ENCODE measurements at regions not wholly inside any gene's neighbourhood (a gene's known extent, or its start where the extent isn't known, plus 50 kb on each side); places are given as distances from the start of the nearest gene placed in this dataset.

GRCh38 chr10:29773675-29774091 is 138.9 kb upstream of the SVIL start:
- TF ChIP-seq CTCF (conservative IDR thresholded peaks at IDR 0.05 in 1 of 2, IDR thresholded peaks at IDR 0.05 in 1 of 2; ENCODE audit: low read depth in 1 of 2, low read length in 2 of 2) (no peak), EZH2 (IDR thresholded peaks at IDR 0.05; ENCODE audit: low read length, missing control alignments) (no peak)

All from fibroblast of lung (primary cell).